ENCODE measurements at regions not wholly inside any gene's neighbourhood (a gene's known extent, or its start where the extent isn't known, plus 50 kb on each side); places are given as distances from the start of the nearest gene placed in this dataset.

- peaks cover 4% of the 10 kb centered on the region for H3K9me3 Mint-ChIP-seq
- no peak for DNase-seq (ENCODE audit: low spot score)
- H3K4me3 Mint-ChIP-seq: no peak overlapping the region
- H3K27me3 Mint-ChIP-seq (ENCODE audit: low read depth): no peaks in the 10 kb centered on the region
- no peaks in the 10 kb centered on the region for H3K36me3 Mint-ChIP-seq (ENCODE audit: low read depth)
- H3K27ac Mint-ChIP-seq: no peak overlapping the region
- H3K4me1 Mint-ChIP-seq (ENCODE audit: low read depth): no peaks in the 10 kb centered on the region
These were observed 137.8 kb upstream of the GAS1 start for GRCh38 chr9:87085073-87085472.

GRCh38 chr9:87085521-87085920 lies 138.2 kb upstream of the GAS1 start:
- H3K27ac Mint-ChIP-seq: no peak overlapping the region
- no peaks in the 10 kb centered on the region for H3K27me3 Mint-ChIP-seq (ENCODE audit: low read depth)
- peaks cover 4% of the 10 kb centered on the region for H3K9me3 Mint-ChIP-seq
- H3K4me3 Mint-ChIP-seq: no peak overlapping the region
- no peaks in the 10 kb centered on the region for H3K36me3 Mint-ChIP-seq (ENCODE audit: low read depth)
- no peaks in the 10 kb centered on the region for H3K4me1 Mint-ChIP-seq (ENCODE audit: low read depth)
- no peak for DNase-seq (ENCODE audit: low spot score)

GRCh38 chr9:87086221-87086818 lies 139.0 kb upstream of the GAS1 start:
- no peak overlapping the region for H3K4me3 Mint-ChIP-seq
- DNase-seq (ENCODE audit: low spot score): no peak

GRCh38 chr9:87087197-87087596 lies 139.9 kb upstream of the GAS1 start:
- no peak for DNase-seq (ENCODE audit: low spot score)
- no peaks in the 10 kb centered on the region for H3K27me3 Mint-ChIP-seq (ENCODE audit: low read depth)
- H3K27ac Mint-ChIP-seq: no peak overlapping the region
- H3K4me3 Mint-ChIP-seq: no peak overlapping the region
- no peaks in the 10 kb centered on the region for H3K4me1 Mint-ChIP-seq (ENCODE audit: low read depth)
- no peaks in the 10 kb centered on the region for H3K36me3 Mint-ChIP-seq (ENCODE audit: low read depth)
- H3K9me3 Mint-ChIP-seq: peaks cover 4% of the 10 kb centered on the region

More at GRCh38 chr9:87086221-87086818, 139.0 kb upstream of the GAS1 start:
- no peak overlapping the region for H3K27ac Mint-ChIP-seq
- H3K4me1 Mint-ChIP-seq (ENCODE audit: low read depth): no peaks in the 10 kb centered on the region
- no peaks in the 10 kb centered on the region for H3K36me3 Mint-ChIP-seq (ENCODE audit: low read depth)
- H3K27me3 Mint-ChIP-seq (ENCODE audit: low read depth): no peaks in the 10 kb centered on the region
- H3K9me3 Mint-ChIP-seq: peaks cover 4% of the 10 kb centered on the region

GRCh38 chr9:87088192-87088591 lies 140.9 kb upstream of the GAS1 start:
- H3K4me3 Mint-ChIP-seq: no peak overlapping the region
- no peaks in the 10 kb centered on the region for H3K36me3 Mint-ChIP-seq (ENCODE audit: low read depth)
- no peak overlapping the region for H3K27ac Mint-ChIP-seq
- peaks cover 4% of the 10 kb centered on the region for H3K9me3 Mint-ChIP-seq
- H3K4me1 Mint-ChIP-seq (ENCODE audit: low read depth): no peaks in the 10 kb centered on the region
- no peak for DNase-seq (ENCODE audit: low spot score)
- no peaks in the 10 kb centered on the region for H3K27me3 Mint-ChIP-seq (ENCODE audit: low read depth)

- Mint-ChIP-seq H3K27me3 (ENCODE audit: low read depth) (no peaks in the 10 kb centered on the region), H3K4me1 (ENCODE audit: low read depth) (no peaks in the 10 kb centered on the region), H3K27ac (no peak overlapping the region)
These were observed 141.5 kb upstream of the GAS1 start for GRCh38 chr9:87088621-87089365.

DNA sequence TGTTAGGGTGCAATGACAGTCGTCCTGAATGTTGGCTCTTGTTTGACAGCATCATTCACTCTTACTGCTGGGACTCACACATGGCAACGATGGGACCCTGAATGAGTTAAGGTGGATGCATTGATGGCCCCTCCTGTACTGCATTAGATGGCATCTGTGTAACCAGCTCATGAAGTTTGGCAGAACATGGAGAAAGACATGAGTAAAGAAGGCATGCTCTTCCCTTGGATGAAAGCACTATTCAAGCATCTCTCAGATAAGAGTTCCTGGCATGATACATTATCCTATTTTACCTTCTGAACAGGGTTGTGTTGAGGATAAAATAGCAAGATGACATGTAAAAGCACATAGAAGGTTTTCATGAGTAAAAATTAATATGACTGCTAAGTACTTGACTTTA lies 142.2 kb upstream of the GAS1 start:
- Mint-ChIP-seq H3K4me3 (no peak overlapping the region), H3K27ac (no peak overlapping the region), H3K27me3 (ENCODE audit: low read depth) (no peaks in the 10 kb centered on the region), H3K4me1 (ENCODE audit: low read depth) (no peaks in the 10 kb centered on the region), H3K9me3 (peaks cover 8% of the 10 kb centered on the region), H3K36me3 (ENCODE audit: low read depth) (no peaks in the 10 kb centered on the region)
- DNase-seq (ENCODE audit: low spot score): no peak

More at GRCh38 chr9:87088621-87089365, 141.5 kb upstream of the GAS1 start:
- Mint-ChIP-seq H3K9me3 (peaks cover 5% of the 10 kb centered on the region), H3K36me3 (ENCODE audit: low read depth) (no peaks in the 10 kb centered on the region), H3K4me3 (no peak overlapping the region)
- DNase-seq (ENCODE audit: low spot score): no peak

GRCh38 chr9:87089929-87090328 lies 142.6 kb upstream of the GAS1 start:
- Mint-ChIP-seq H3K36me3 (ENCODE audit: low read depth) (no peaks in the 10 kb centered on the region), H3K9me3 (peaks cover 8% of the 10 kb centered on the region), H3K27ac (no peak overlapping the region), H3K27me3 (ENCODE audit: low read depth) (no peaks in the 10 kb centered on the region), H3K4me1 (ENCODE audit: low read depth) (no peaks in the 10 kb centered on the region), H3K4me3 (no peak overlapping the region)
- DNase-seq (ENCODE audit: low spot score): no peak

- H3K36me3 Mint-ChIP-seq (ENCODE audit: low read depth): no peaks in the 10 kb centered on the region
- H3K27ac Mint-ChIP-seq: no peak overlapping the region
- DNase-seq (ENCODE audit: low spot score): no peak
- H3K4me1 Mint-ChIP-seq (ENCODE audit: low read depth): no peaks in the 10 kb centered on the region
- no peak overlapping the region for H3K4me3 Mint-ChIP-seq
- peaks cover 4% of the 10 kb centered on the region for H3K9me3 Mint-ChIP-seq
- H3K27me3 Mint-ChIP-seq (ENCODE audit: low read depth): no peaks in the 10 kb centered on the region
These were observed 146.5 kb upstream of the GAS1 start for GRCh38 chr9:87093777-87094176.

DNA sequence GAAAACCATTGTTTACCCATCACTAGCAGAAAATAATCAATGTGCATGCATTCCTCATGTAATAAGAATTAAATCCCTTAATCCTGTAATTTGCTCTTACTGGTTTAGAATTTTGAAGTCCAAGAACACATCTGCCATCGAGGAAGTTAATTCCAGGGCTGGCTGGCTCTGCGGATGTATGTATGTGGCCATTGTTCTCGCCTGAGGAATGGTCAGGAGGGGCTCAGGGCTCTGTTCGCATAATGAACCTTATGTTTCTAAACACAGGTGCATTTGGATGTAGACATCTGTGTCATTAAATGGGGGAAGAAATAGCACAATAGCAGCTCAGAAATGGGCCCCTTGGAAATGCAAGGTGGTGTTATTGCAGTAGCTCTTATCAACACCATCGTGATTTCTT lies 148.6 kb upstream of the GAS1 start:
- H3K27me3 Mint-ChIP-seq (ENCODE audit: low read depth): no peaks in the 10 kb centered on the region
- no peak overlapping the region for H3K27ac Mint-ChIP-seq
- no peaks in the 10 kb centered on the region for H3K36me3 Mint-ChIP-seq (ENCODE audit: low read depth)
- H3K4me3 Mint-ChIP-seq: no peak overlapping the region
- no peak for DNase-seq (ENCODE audit: low spot score)
- no peaks in the 10 kb centered on the region for H3K4me1 Mint-ChIP-seq (ENCODE audit: low read depth)
- H3K9me3 Mint-ChIP-seq: peaks cover 4% of the 10 kb centered on the region

- no peak for DNase-seq (ENCODE audit: low spot score)
- no peak overlapping the region for H3K27ac Mint-ChIP-seq
- no peaks in the 10 kb centered on the region for H3K4me1 Mint-ChIP-seq (ENCODE audit: low read depth)
- no peak overlapping the region for H3K4me3 Mint-ChIP-seq
- peaks cover 4% of the 10 kb centered on the region for H3K9me3 Mint-ChIP-seq
- H3K27me3 Mint-ChIP-seq (ENCODE audit: low read depth): no peaks in the 10 kb centered on the region
- H3K36me3 Mint-ChIP-seq (ENCODE audit: low read depth): no peaks in the 10 kb centered on the region
These were observed 149.2 kb upstream of the GAS1 start for GRCh38 chr9:87096506-87096905.

- Mint-ChIP-seq H3K36me3 (ENCODE audit: low read depth) (no peaks in the 10 kb centered on the region), H3K9me3 (peaks cover 4% of the 10 kb centered on the region), H3K4me1 (ENCODE audit: low read depth) (no peaks in the 10 kb centered on the region), H3K4me3 (no peak overlapping the region), H3K27ac (no peak overlapping the region), H3K27me3 (ENCODE audit: low read depth) (no peaks in the 10 kb centered on the region)
- no peak for DNase-seq (ENCODE audit: low spot score)
These were observed 149.9 kb upstream of the GAS1 start for GRCh38 chr9:87097238-87097637.

DNA sequence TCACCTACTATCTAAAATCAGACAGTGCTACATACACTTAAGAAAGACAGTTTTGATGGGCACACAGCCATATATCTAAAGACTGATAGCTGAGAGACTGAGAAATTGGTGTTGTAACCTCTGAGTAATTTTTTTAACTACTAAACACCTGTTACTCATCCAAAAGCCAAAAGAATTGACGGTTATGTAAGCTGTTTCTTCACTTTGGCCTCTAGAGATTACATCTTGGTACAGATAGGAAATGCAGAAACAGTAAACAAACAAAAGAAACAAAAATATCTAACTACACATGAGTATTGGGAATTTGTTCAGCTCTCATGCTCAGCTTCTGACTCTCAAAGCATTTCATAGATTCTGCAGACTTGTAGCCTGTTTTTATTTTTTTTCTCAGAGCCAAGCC lies 152.1 kb upstream of the GAS1 start:
- Mint-ChIP-seq H3K27ac (no peak overlapping the region), H3K36me3 (ENCODE audit: low read depth) (no peaks in the 10 kb centered on the region), H3K9me3 (no peaks in the 10 kb centered on the region), H3K4me3 (no peak overlapping the region), H3K4me1 (ENCODE audit: low read depth) (no peaks in the 10 kb centered on the region), H3K27me3 (ENCODE audit: low read depth) (no peaks in the 10 kb centered on the region)
- DNase-seq (ENCODE audit: low spot score): no peak

- no peak overlapping the region for H3K27ac Mint-ChIP-seq
- H3K4me1 Mint-ChIP-seq (ENCODE audit: low read depth): no peaks in the 10 kb centered on the region
- no peak for DNase-seq (ENCODE audit: low spot score)
- H3K9me3 Mint-ChIP-seq: no peaks in the 10 kb centered on the region
- no peaks in the 10 kb centered on the region for H3K36me3 Mint-ChIP-seq (ENCODE audit: low read depth)
- H3K4me3 Mint-ChIP-seq: no peak overlapping the region
- H3K27me3 Mint-ChIP-seq (ENCODE audit: low read depth): no peaks in the 10 kb centered on the region
These were observed 152.7 kb upstream of the GAS1 start for GRCh38 chr9:87100001-87100400.

- no peak overlapping the region for H3K27ac Mint-ChIP-seq
- H3K9me3 Mint-ChIP-seq: no peaks in the 10 kb centered on the region
- no peak for DNase-seq (ENCODE audit: low spot score)
These were observed 154.8 kb upstream of the GAS1 start for GRCh38 chr9:87102126-87102525.

More at GRCh38 chr9:87102126-87102525, 154.8 kb upstream of the GAS1 start:
- Mint-ChIP-seq H3K27me3 (ENCODE audit: low read depth) (no peaks in the 10 kb centered on the region), H3K4me3 (no peak overlapping the region), H3K4me1 (ENCODE audit: low read depth) (no peaks in the 10 kb centered on the region), H3K36me3 (ENCODE audit: low read depth) (no peaks in the 10 kb centered on the region)

All from T-helper 2 cell treated with Interferon-gamma antibody and Interleukin-4, amounts not matched to agents 5 μg/mL and 100 μg/mL, for 36 hours (primary cell).